Hepatocyte (in vitro differentiated cells): ENCODE measurements at regions not wholly inside any gene's neighbourhood (a gene's known extent, or its start where the extent isn't known, plus 50 kb on each side); places are given as distances from the start of the nearest gene placed in this dataset.

Source experiments
- DNase-seq: peaks from one replicate; pipeline ENCODE4 v3.0.0-alpha.2; 2016; ENCODE audit warnings: low spot score
- H2AFZ ChIP-seq: fragments of 200-600 bp; sonication (generic); 2 replicates; pipeline ENCODE4 v1.6.0; 2016; ENCODE audit warnings: antibody characterized with exemption, mild to moderate bottlenecking
- H3K27ac ChIP-seq: fragments of 200-600 bp; sonication (generic); 2 replicates; pipeline ENCODE4 v1.5.1; 2016; ENCODE audit warnings: mild to moderate bottlenecking
- H3K27me3 ChIP-seq: fragments of 200-600 bp; sonication (generic); 2 replicates; pipeline ENCODE4 v1.6.1; 2016
- H3K36me3 ChIP-seq: fragments of 200-600 bp; sonication (generic); replicated peaks from 2 replicates; pipeline ENCODE4 v1.5.1; 2016; ENCODE audit warnings: low read depth; ENCODE audit not compliant: insufficient read depth
- H3K4me1 ChIP-seq: fragments of 200-600 bp; sonication (generic); 2 replicates; pipeline ENCODE4 v1.5.1; 2016; ENCODE audit warnings: mild to moderate bottlenecking, moderate library complexity; ENCODE audit not compliant: insufficient read depth
- H3K4me2 ChIP-seq: fragments of 200-600 bp; sonication (generic); 2 replicates; pipeline ENCODE4 v1.6.0; 2016
- H3K4me3 ChIP-seq: fragments of 200-600 bp; sonication (generic); 2 replicates; pipeline ENCODE4 v1.5.1; 2016; ENCODE audit warnings: mild to moderate bottlenecking
- H3K79me2 ChIP-seq: fragments of 200-600 bp; sonication (generic); 2 replicates; pipeline ENCODE4 v1.6.0; 2017; ENCODE audit warnings: mild to moderate bottlenecking
- H3K9me2 ChIP-seq: fragments of 200-600 bp; sonication (generic); replicated peaks from 2 replicates; pipeline ENCODE4 v1.6.0; 2017; ENCODE audit warnings: mild to moderate bottlenecking; ENCODE audit not compliant: insufficient read depth
- H3K9me3 ChIP-seq: fragments of 200-600 bp; sonication (generic); 2 replicates; pipeline ENCODE4 v1.5.1; 2016; ENCODE audit warnings: low read depth, mild to moderate bottlenecking
- H4K20me1 ChIP-seq: fragments of 200-600 bp; sonication (generic); 2 replicates; pipeline ENCODE4 v1.6.0; 2016; ENCODE audit warnings: mild to moderate bottlenecking; ENCODE audit not compliant: insufficient read depth, poor library complexity, severe bottlenecking
- CTCF ChIP-seq: fragments of 200-600 bp; sonication (generic); IDR thresholded peaks from 2 replicates; pipeline ENCODE4 v1.5.1; 2016; ENCODE audit warnings: antibody characterized with exemption, mild to moderate bottlenecking; ENCODE audit not compliant: poor library complexity
- EZH2 ChIP-seq: fragments of 200-600 bp; sonication (generic); IDR thresholded peaks from 2 replicates; pipeline ENCODE4 v1.6.1; 2016; ENCODE audit warnings: antibody characterized with exemption, mild to moderate bottlenecking, borderline replicate concordance
- EZH2phosphoT487 ChIP-seq: fragments of 200-600 bp; sonication (generic); IDR thresholded peaks from one replicate; pipeline ENCODE4 v1.6.1; 2018; ENCODE audit warnings: antibody characterized with exemption, mild to moderate bottlenecking, low read depth, moderate library complexity; ENCODE audit not compliant: unreplicated experiment, severe bottlenecking
- WGBS: methylation state at CpG from one replicate; pipeline ENCODE4 v1.1.6; 2016; ENCODE audit warnings: low lambda C conversion rate; ENCODE audit errors: missing lambda C conversion rate; 5-methylcytosine and 5-hydroxymethylcytosine counted together

- no peak for DNase-seq
- no peak overlapping the region for H3K27ac ChIP-seq
- no peaks in the 10 kb centered on the region for H3K79me2 ChIP-seq
- no peaks in the 10 kb centered on the region for H3K9me3 ChIP-seq
- H3K4me1 ChIP-seq = no peaks in the 10 kb centered on the region
- H3K4me3 ChIP-seq = no peak overlapping the region
- H3K36me3 ChIP-seq = no peaks in the 10 kb centered on the region
- H3K27me3 ChIP-seq = no peaks in the 10 kb centered on the region
- H3K4me2 ChIP-seq = no peak overlapping the region
- no peaks in the 10 kb centered on the region for H4K20me1 ChIP-seq
- no peaks in the 10 kb centered on the region for H3K9me2 ChIP-seq
- no peak overlapping the region for H2AFZ ChIP-seq
- TF ChIP-seq CTCF = no peak
- TF ChIP-seq EZH2phosphoT487 = no peak
- TF ChIP-seq EZH2 = no peak
These were observed 1526.1 kb downstream of the STIM2 start for GRCh38 chr4:28386776-28387175.

- 85% methylated on average over 2 of the region's 2 CpGs for WGBS
- H3K9me3 ChIP-seq = no peaks in the 10 kb centered on the region
These were observed 1527.8 kb downstream of the STIM2 start for GRCh38 chr4:28388471-28388870.

GRCh38 chr4:28391877-28392276 is 1531.2 kb downstream of the STIM2 start:
- DNase-seq = no peak
- H3K79me2 ChIP-seq = no peaks in the 10 kb centered on the region
- WGBS = 68% methylated on average over 4 of the region's 4 CpGs
- H3K36me3 ChIP-seq = no peaks in the 10 kb centered on the region
- H3K9me3 ChIP-seq = no peaks in the 10 kb centered on the region
- TF ChIP-seq EZH2phosphoT487 (no peak), CTCF (no peak), EZH2 (no peak)
- no peak overlapping the region for H3K4me3 ChIP-seq
- H2AFZ ChIP-seq = no peak overlapping the region
- H4K20me1 ChIP-seq = no peaks in the 10 kb centered on the region
- no peaks in the 10 kb centered on the region for H3K27me3 ChIP-seq
- no peaks in the 10 kb centered on the region for H3K9me2 ChIP-seq
- H3K4me2 ChIP-seq = no peak overlapping the region
- no peak overlapping the region for H3K27ac ChIP-seq
- no peaks in the 10 kb centered on the region for H3K4me1 ChIP-seq

More at GRCh38 chr4:28388471-28388870, 1527.8 kb downstream of the STIM2 start:
- H3K27ac ChIP-seq = no peak overlapping the region
- H3K27me3 ChIP-seq = no peaks in the 10 kb centered on the region
- H3K4me2 ChIP-seq = no peak overlapping the region
- H3K4me3 ChIP-seq = no peak overlapping the region
- no peaks in the 10 kb centered on the region for H3K9me2 ChIP-seq
- H3K79me2 ChIP-seq = no peaks in the 10 kb centered on the region
- H4K20me1 ChIP-seq = no peaks in the 10 kb centered on the region
- no peak for TF ChIP-seq EZH2
- TF ChIP-seq CTCF = no peak
- no peak for TF ChIP-seq EZH2phosphoT487
- H3K36me3 ChIP-seq = no peaks in the 10 kb centered on the region
- no peaks in the 10 kb centered on the region for H3K4me1 ChIP-seq
- H2AFZ ChIP-seq = no peak overlapping the region
- DNase-seq = no peak

GRCh38 chr4:28402751-28403150 is 1542.1 kb downstream of the STIM2 start:
- WGBS = 95% methylated on average over 13 of the region's 13 CpGs
- Histone ChIP-seq H3K27ac (no peak overlapping the region), H3K4me3 (no peak overlapping the region), H3K79me2 (no peaks in the 10 kb centered on the region), H3K9me3 (no peaks in the 10 kb centered on the region), H3K4me2 (no peak overlapping the region), H3K9me2 (no peaks in the 10 kb centered on the region), H4K20me1 (no peaks in the 10 kb centered on the region), H2AFZ (no peak overlapping the region), H3K4me1 (no peaks in the 10 kb centered on the region), H3K27me3 (no peaks in the 10 kb centered on the region), H3K36me3 (no peaks in the 10 kb centered on the region)
- TF ChIP-seq EZH2phosphoT487 (no peak), CTCF (no peak), EZH2 (no peak)
- no peak for DNase-seq
